ENCODE measurements at regions not wholly inside any gene's neighbourhood (a gene's known extent, or its start where the extent isn't known, plus 50 kb on each side); places are given as distances from the start of the nearest gene placed in this dataset.
"Not testable (repeated sequence)": the region's sequence is repeated elsewhere in the genome, so short reads cannot be mapped to it uniquely, and the experiment has no call there.

- in situ Hi-C loops (cut with HindIII; ENCODE audit: low pct_unique_long_range_greater_than_20kb, low sequenced_read_pairs) = no loop called here
These were observed 620.1 kb downstream of the COL12A1 start for GRCh38 chr6:74585753-74586152.

GRCh38 chr6:74581681-74582080 is 624.2 kb downstream of the COL12A1 start:
- in situ Hi-C loops (cut with HindIII; ENCODE audit: low pct_unique_long_range_greater_than_20kb, low sequenced_read_pairs) = no loop called here
- no peak for DNase-seq (ENCODE audit: low read depth)

More at GRCh38 chr6:74585753-74586152, 620.1 kb downstream of the COL12A1 start:
- no peak for DNase-seq (ENCODE audit: low read depth)

GRCh38 chr6:74579794-74580193 is 626.1 kb downstream of the COL12A1 start:
- in situ Hi-C loops (cut with HindIII; ENCODE audit: low pct_unique_long_range_greater_than_20kb, low sequenced_read_pairs) = no loop called here
- DNase-seq (ENCODE audit: low read depth) = no peak

GRCh38 chr6:74579047-74579446 is 626.8 kb downstream of the COL12A1 start:
- in situ Hi-C loops (cut with HindIII; ENCODE audit: low pct_unique_long_range_greater_than_20kb, low sequenced_read_pairs) = no loop called here

GRCh38 chr6:74578339-74578738 is 627.5 kb downstream of the COL12A1 start:
- peak; percentile 49 for DNase-seq (ENCODE audit: low read depth)
- in situ Hi-C loops (cut with HindIII; ENCODE audit: low pct_unique_long_range_greater_than_20kb, low sequenced_read_pairs) = no loop called here

More at GRCh38 chr6:74579047-74579446, 626.8 kb downstream of the COL12A1 start:
- DNase-seq (ENCODE audit: low read depth) = no peak

GRCh38 chr6:74577619-74578018 is 628.2 kb downstream of the COL12A1 start:
- in situ Hi-C loops (cut with HindIII; ENCODE audit: low pct_unique_long_range_greater_than_20kb, low sequenced_read_pairs) = no loop called here

GRCh38 chr6:74574794-74575193 is 631.1 kb downstream of the COL12A1 start:
- in situ Hi-C loops (cut with HindIII; ENCODE audit: low pct_unique_long_range_greater_than_20kb, low sequenced_read_pairs) = no loop called here
- peak; percentile 8 for DNase-seq (ENCODE audit: low read depth)

More at GRCh38 chr6:74577619-74578018, 628.2 kb downstream of the COL12A1 start:
- DNase-seq (ENCODE audit: low read depth) = no peak

- no peak for DNase-seq (ENCODE audit: low read depth)
- in situ Hi-C loops (cut with HindIII; ENCODE audit: low pct_unique_long_range_greater_than_20kb, low sequenced_read_pairs) = no loop called here
These were observed 632.2 kb downstream of the COL12A1 start for GRCh38 chr6:74573613-74574012.

GRCh38 chr6:74570044-74570443 is 635.8 kb downstream of the COL12A1 start:
- DNase-seq (ENCODE audit: low read depth) = no peak
- in situ Hi-C loops (cut with HindIII; ENCODE audit: low pct_unique_long_range_greater_than_20kb, low sequenced_read_pairs) = no loop called here

GRCh38 chr6:74568861-74569260 is 637.0 kb downstream of the COL12A1 start:
- DNase-seq (ENCODE audit: low read depth) = no peak
- in situ Hi-C loops (cut with HindIII; ENCODE audit: low pct_unique_long_range_greater_than_20kb, low sequenced_read_pairs) = no loop called here

- in situ Hi-C loops (cut with HindIII; ENCODE audit: low pct_unique_long_range_greater_than_20kb, low sequenced_read_pairs); DNase-seq (ENCODE audit: low read depth): not testable (repeated sequence)
These were observed 637.9 kb downstream of the COL12A1 start for GRCh38 chr6:74567923-74568290.

- in situ Hi-C loops (cut with HindIII; ENCODE audit: low pct_unique_long_range_greater_than_20kb, low sequenced_read_pairs) = no loop called here
These were observed 638.5 kb downstream of the COL12A1 start for GRCh38 chr6:74567281-74567922.

GRCh38 chr6:74557236-74557635 is 648.6 kb downstream of the COL12A1 start:
- no peak for DNase-seq (ENCODE audit: low read depth)
- in situ Hi-C loops (cut with HindIII; ENCODE audit: low pct_unique_long_range_greater_than_20kb, low sequenced_read_pairs) = no loop called here

More at GRCh38 chr6:74567281-74567922, 638.5 kb downstream of the COL12A1 start:
- no peak for DNase-seq (ENCODE audit: low read depth)

GRCh38 chr6:74554041-74554440 is 651.8 kb downstream of the COL12A1 start:
- no peak for DNase-seq (ENCODE audit: low read depth)
- in situ Hi-C loops (cut with HindIII; ENCODE audit: low pct_unique_long_range_greater_than_20kb, low sequenced_read_pairs) = no loop called here

GRCh38 chr6:74551896-74552295 is 654.0 kb downstream of the COL12A1 start:
- no peak for DNase-seq (ENCODE audit: low read depth)
- in situ Hi-C loops (cut with HindIII; ENCODE audit: low pct_unique_long_range_greater_than_20kb, low sequenced_read_pairs) = no loop called here

GRCh38 chr6:74550821-74551220 is 655.0 kb downstream of the COL12A1 start:
- in situ Hi-C loops (cut with HindIII; ENCODE audit: low pct_unique_long_range_greater_than_20kb, low sequenced_read_pairs) = no loop called here

GRCh38 chr6:74549746-74550145 is 656.1 kb downstream of the COL12A1 start:
- in situ Hi-C loops (cut with HindIII; ENCODE audit: low pct_unique_long_range_greater_than_20kb, low sequenced_read_pairs) = no loop called here
- no peak for DNase-seq (ENCODE audit: low read depth)

More at GRCh38 chr6:74550821-74551220, 655.0 kb downstream of the COL12A1 start:
- DNase-seq (ENCODE audit: low read depth) = no peak

- in situ Hi-C loops (cut with HindIII; ENCODE audit: low pct_unique_long_range_greater_than_20kb, low sequenced_read_pairs) = no loop called here
These were observed 671.2 kb downstream of the COL12A1 start for GRCh38 chr6:74534465-74535211.

GRCh38 chr6:74519163-74519562 is 686.7 kb downstream of the COL12A1 start:
- no peak for DNase-seq (ENCODE audit: low read depth)
- in situ Hi-C loops (cut with HindIII; ENCODE audit: low pct_unique_long_range_greater_than_20kb, low sequenced_read_pairs) = no loop called here

More at GRCh38 chr6:74534465-74535211, 671.2 kb downstream of the COL12A1 start:
- DNase-seq (ENCODE audit: low read depth) = peak; percentile 34

- in situ Hi-C loops (cut with HindIII; ENCODE audit: low pct_unique_long_range_greater_than_20kb, low sequenced_read_pairs) = no loop called here
- no peak for DNase-seq (ENCODE audit: low read depth)
These were observed 687.8 kb downstream of the COL12A1 start for GRCh38 chr6:74518035-74518434.
